GM23338 (cell line): ENCODE measurements at regions not wholly inside any gene's neighbourhood (a gene's known extent, or its start where the extent isn't known, plus 50 kb on each side); places are given as distances from the start of the nearest gene placed in this dataset.

Source experiments
- ATAC-seq: fragments of 200-7000 bp; cut with Tn5 transposase; 3 replicates; pipeline ENCODE4 v1.9.1; 2020
- DNase-seq: peaks from one replicate; pipeline ENCODE4 v3.0.0-alpha.2; 2015; ENCODE audit warnings: low spot score
- H2AFZ ChIP-seq: fragments of 200-600 bp; sonication (generic); 2 replicates; pipeline ENCODE4 v1.8.0; 2016; ENCODE audit warnings: antibody characterized with exemption, mild to moderate bottlenecking, moderate library complexity
- H3F3A ChIP-seq: fragments of 200-600 bp; sonication (generic); replicated peaks from 2 replicates; pipeline ENCODE4 v1.8.0; 2017; ENCODE audit warnings: antibody characterized with exemption, mixed run types, low read depth
- H3K27ac ChIP-seq: fragments of 200-600 bp; sonication (generic); 2 replicates; pipeline ENCODE4 v1.6.1; 2016; ENCODE audit warnings: low read depth
- H3K27me3 ChIP-seq: fragments of 200-600 bp; sonication (generic); 2 replicates; pipeline ENCODE4 v1.8.0; 2016; ENCODE audit warnings: mild to moderate bottlenecking, mixed run types, moderate library complexity; ENCODE audit not compliant: insufficient read depth
- H3K36me3 ChIP-seq: fragments of 200-600 bp; sonication (generic); 2 replicates; pipeline ENCODE4 v1.8.0; 2016; ENCODE audit warnings: mild to moderate bottlenecking; ENCODE audit not compliant: insufficient read depth
- H3K4me1 ChIP-seq: fragments of 200-600 bp; sonication (generic); 2 replicates; pipeline ENCODE4 v1.8.0; 2016; ENCODE audit warnings: mild to moderate bottlenecking, moderate library complexity; ENCODE audit not compliant: insufficient read depth
- H3K4me2 ChIP-seq: fragments of 200-600 bp; sonication (generic); 2 replicates; pipeline ENCODE4 v1.7.1; 2017; ENCODE audit warnings: mixed run types
- H3K4me3 ChIP-seq: fragments of 200-600 bp; sonication (generic); 2 replicates; pipeline ENCODE4 v1.6.1; 2016; ENCODE audit warnings: mixed run types
- H3K79me2 ChIP-seq: fragments of 200-600 bp; sonication (generic); replicated peaks from 2 replicates; pipeline ENCODE4 v1.8.0; 2017; ENCODE audit warnings: mild to moderate bottlenecking; ENCODE audit not compliant: insufficient read depth
- H3K9me2 ChIP-seq: fragments of 200-600 bp; sonication (generic); 2 replicates; pipeline ENCODE4 v1.8.0; 2017; ENCODE audit not compliant: insufficient read depth
- H4K20me1 ChIP-seq: fragments of 200-600 bp; sonication (generic); replicated peaks from 2 replicates; pipeline ENCODE4 v1.8.0; 2017; ENCODE audit warnings: mild to moderate bottlenecking; ENCODE audit not compliant: insufficient read depth
- H3K27ac Mint-ChIP-seq: 2 replicates; pipeline ENCODE4 v1.8.0; 2020; ENCODE audit warnings: inconsistent platforms, mild to moderate bottlenecking, moderate library complexity, mixed read lengths
- H3K27me3 Mint-ChIP-seq: 3 replicates; pipeline ENCODE4 v1.8.0; 2022; ENCODE audit warnings: low read depth, mild to moderate bottlenecking, moderate library complexity, mixed read lengths, inconsistent platforms; ENCODE audit not compliant: insufficient read depth, poor library complexity
- H3K36me3 Mint-ChIP-seq: 3 replicates; pipeline ENCODE4 v1.8.0; 2021; ENCODE audit warnings: low read depth, mild to moderate bottlenecking, inconsistent platforms, moderate library complexity, mixed read lengths
- H3K4me1 Mint-ChIP-seq: 3 replicates; pipeline ENCODE4 v1.8.0; 2020; ENCODE audit warnings: mild to moderate bottlenecking, inconsistent platforms, mixed read lengths
- H3K4me3 Mint-ChIP-seq: 3 replicates; pipeline ENCODE4 v1.8.0; 2021; ENCODE audit warnings: moderate library complexity, mild to moderate bottlenecking, inconsistent platforms, mixed read lengths
- H3K9me3 Mint-ChIP-seq: 3 replicates; pipeline ENCODE4 v1.8.0; 2020; ENCODE audit warnings: moderate library complexity, mild to moderate bottlenecking, inconsistent platforms, mixed read lengths
- CTCF ChIP-seq, 2 experiments: fragments of 200-600 bp in 1 of 2; sonication (generic) in 1 of 2; conservative IDR thresholded peaks; 2 replicates each; pipeline versions ENCODE4 v1.5.1 to v1.6.1; 2016 to 2017; ENCODE audit warnings: antibody characterized with exemption in 2 of 2, low read depth in 2 of 2, mild to moderate bottlenecking in 2 of 2, moderate library complexity in 1 of 2
- ETS1 ChIP-seq: IDR thresholded peaks from 2 replicates; pipeline ENCODE4 v1.6.1; 2016; ENCODE audit warnings: antibody characterized with exemption
- EZH2 ChIP-seq: fragments of 200-600 bp; sonication (generic); IDR thresholded peaks from one replicate; pipeline ENCODE4 v1.8.0; 2017; ENCODE audit warnings: antibody characterized with exemption, mild to moderate bottlenecking, low read depth; ENCODE audit not compliant: unreplicated experiment
- JUNB ChIP-seq: IDR thresholded peaks from one replicate; pipeline ENCODE4 v1.6.1; 2016; ENCODE audit warnings: antibody characterized with exemption; ENCODE audit not compliant: unreplicated experiment
- NANOG ChIP-seq: IDR thresholded peaks from 2 replicates; pipeline ENCODE4 v1.6.1; 2016; ENCODE audit warnings: antibody characterized with exemption, borderline replicate concordance
- POLR2AphosphoS5 ChIP-seq: IDR thresholded peaks from 2 replicates; pipeline ENCODE4 v1.6.1; 2016; ENCODE audit warnings: antibody characterized with exemption, low read depth
- REST ChIP-seq: IDR thresholded peaks from one replicate; pipeline ENCODE4 v1.6.1; 2018; ENCODE audit warnings: antibody characterized with exemption; ENCODE audit not compliant: unreplicated experiment
- STAT1 ChIP-seq: IDR thresholded peaks from one replicate; pipeline ENCODE4 v1.6.1; 2016; ENCODE audit warnings: antibody characterized with exemption; ENCODE audit not compliant: unreplicated experiment
- ZNF114 ChIP-seq: fragments of 250-450 bp; sonication (Bioruptor Pico); IDR thresholded peaks from 2 replicates; pipeline ENCODE4 v1.5.0; 2020; ENCODE audit warnings: mild to moderate bottlenecking, moderate library complexity
- ZNF331 ChIP-seq: fragments of 250-450 bp; sonication (Bioruptor Pico); IDR thresholded peaks from 2 replicates; pipeline ENCODE4 v1.5.0; 2020; ENCODE audit warnings: low read depth, mild to moderate bottlenecking, moderate library complexity

GRCh38 chr11:111049131-111049530 lies 196.4 kb upstream of the POU2AF2 start (continued):
- TF ChIP-seq POLR2AphosphoS5 = no peak
- no peak for TF ChIP-seq ETS1
- TF ChIP-seq REST = no peak
- TF ChIP-seq EZH2 = no peak
- TF ChIP-seq CTCF (conservative IDR thresholded peaks at IDR 0.05; ENCODE audit: low read depth in 2 of 2) = no peak
- no peak for TF ChIP-seq JUNB

DNA sequence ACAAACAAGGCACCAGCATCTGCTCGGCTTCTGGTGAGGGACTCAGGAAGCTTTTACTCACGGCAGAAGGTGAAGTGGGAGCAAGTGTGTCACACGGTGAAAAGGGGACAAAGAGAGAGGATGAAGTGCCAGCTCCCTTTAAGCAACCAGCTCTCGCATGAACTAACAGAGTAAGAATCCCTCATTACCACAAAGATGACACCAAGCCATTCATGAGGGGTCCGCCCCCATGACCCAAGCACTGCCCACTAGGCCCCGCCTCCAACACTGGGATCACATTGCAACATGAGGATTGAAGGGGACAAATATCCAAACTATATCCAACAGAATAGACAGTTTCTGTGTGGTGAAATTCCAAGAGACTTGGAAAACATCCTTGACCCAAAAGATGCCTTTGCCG lies 198.2 kb upstream of the POU2AF2 start:
- peaks cover 7% of the 10 kb centered on the region for H3K27me3 Mint-ChIP-seq

More for the DNA sequence above, 198.2 kb upstream of the POU2AF2 start:
- Mint-ChIP-seq H3K9me3 (peaks cover 2% of the 10 kb centered on the region; the same call in 1 of the 3 replicates), H3K36me3 (no peaks in the 10 kb centered on the region), H3K27ac (peak overlapping the region; percentile 67), H3K4me1 (peaks cover 27% of the 10 kb centered on the region), H3K4me3 (no peak overlapping the region)
- H3K4me3 ChIP-seq = no peak overlapping the region
- H3K27ac ChIP-seq = no peak overlapping the region
- H3K4me1 ChIP-seq = peaks cover 7% of the 10 kb centered on the region; the same call in 1 of the 2 replicates
- H3K36me3 ChIP-seq = no peaks in the 10 kb centered on the region
- no peaks in the 10 kb centered on the region for H4K20me1 ChIP-seq
- H3K27me3 ChIP-seq = no peaks in the 10 kb centered on the region
- H3F3A ChIP-seq = no peaks in the 10 kb centered on the region
- H2AFZ ChIP-seq = peak overlapping the region; percentile 25; the same call in 1 of the 2 replicates
- no peaks in the 10 kb centered on the region for H3K79me2 ChIP-seq
- TF ChIP-seq ETS1 (no peak), POLR2AphosphoS5 (no peak), ZNF114 (CRISPR knock-in tag) (no peak), ZNF331 (CRISPR knock-in tag) (no peak), NANOG (no peak), REST (no peak), STAT1 (no peak), JUNB (no peak), EZH2 (no peak)
- ATAC-seq (peak; percentile 68), DNase-seq (peak; percentile 36)
- no peaks in the 10 kb centered on the region for H3K9me2 ChIP-seq
- no peak overlapping the region for H3K4me2 ChIP-seq
